Activated naive CD4-positive, alpha-beta T cell treated with Interleukin-2 at 50 U/mL for 16 hours (primary cell): ENCODE measurements at regions not wholly inside any gene's neighbourhood (a gene's known extent, or its start where the extent isn't known, plus 50 kb on each side); places are given as distances from the start of the nearest gene placed in this dataset.
A peak's percentile ranks its signal among the peaks of the same experiment; 100 is the strongest.
"Not testable (repeated sequence)": the region's sequence is repeated elsewhere in the genome, so short reads cannot be mapped to it uniquely, and the experiment has no call there.

ENCODE experiments used
- DNase-seq: peaks from one replicate; pipeline ENCODE4 v3.0.0-alpha.2; 2020

GRCh38 chr9:103242486-103242885 lies 247.4 kb downstream of the CYLC2 start:
- DNase-seq, result no peak

GRCh38 chr9:103243553-103243952 lies 248.4 kb downstream of the CYLC2 start:
- no peak for DNase-seq

- no peak for DNase-seq
These were observed 250.2 kb downstream of the CYLC2 start for GRCh38 chr9:103245369-103245768.

GRCh38 chr9:103261951-103262350 lies 266.8 kb downstream of the CYLC2 start:
- no peak for DNase-seq

GRCh38 chr9:103266064-103266463 lies 270.9 kb downstream of the CYLC2 start:
- DNase-seq, result no peak

GRCh38 chr9:103277240-103277639 lies 282.1 kb downstream of the CYLC2 start:
- DNase-seq, result no peak

GRCh38 chr9:103281126-103281525 lies 286.0 kb downstream of the CYLC2 start:
- DNase-seq, result no peak

- no peak for DNase-seq
These were observed 292.2 kb downstream of the CYLC2 start for GRCh38 chr9:103287361-103287760.

GRCh38 chr9:103296189-103296588 lies 301.1 kb downstream of the CYLC2 start:
- no peak for DNase-seq

GRCh38 chr9:103301051-103301450 lies 305.9 kb downstream of the CYLC2 start:
- no peak for DNase-seq

GRCh38 chr9:103304797-103305196 lies 309.7 kb downstream of the CYLC2 start:
- DNase-seq, result no peak

GRCh38 chr9:103319979-103320378 lies 324.8 kb downstream of the CYLC2 start:
- no peak for DNase-seq

GRCh38 chr9:103323699-103324098 lies 328.6 kb downstream of the CYLC2 start:
- DNase-seq, result no peak

GRCh38 chr9:103335461-103335860 lies 340.3 kb downstream of the CYLC2 start:
- no peak for DNase-seq

- DNase-seq, result no peak
These were observed 359.9 kb downstream of the CYLC2 start for GRCh38 chr9:103355000-103355399.

- DNase-seq, result not testable (repeated sequence)
These were observed 362.8 kb downstream of the CYLC2 start for GRCh38 chr9:103357980-103358379.

- DNase-seq, result no peak
These were observed 366.8 kb downstream of the CYLC2 start for GRCh38 chr9:103361906-103362305.

- DNase-seq, result no peak
These were observed 367.9 kb downstream of the CYLC2 start for GRCh38 chr9:103362986-103363385.

GRCh38 chr9:103364753-103365152 lies 369.6 kb downstream of the CYLC2 start:
- DNase-seq, result no peak

- no peak for DNase-seq
These were observed 376.0 kb downstream of the CYLC2 start for GRCh38 chr9:103371152-103371551.

GRCh38 chr9:103372828-103373227 lies 377.7 kb downstream of the CYLC2 start:
- no peak for DNase-seq

GRCh38 chr9:103377667-103378066 lies 382.5 kb downstream of the CYLC2 start:
- no peak for DNase-seq

GRCh38 chr9:103397868-103398600 lies 402.9 kb downstream of the CYLC2 start:
- peak; percentile 4 for DNase-seq

GRCh38 chr9:103399535-103399934 lies 404.4 kb downstream of the CYLC2 start:
- DNase-seq, result no peak

- DNase-seq, result no peak
These were observed 412.1 kb downstream of the CYLC2 start for GRCh38 chr9:103407260-103407659.
